Left renal pelvis (tissue), 4 donors: ENCODE measurements at regions not wholly inside any gene's neighbourhood (a gene's known extent, or its start where the extent isn't known, plus 50 kb on each side); places are given as distances from the start of the nearest gene placed in this dataset.
"Not testable (repeated sequence)": the region's sequence is repeated elsewhere in the genome, so short reads cannot be mapped to it uniquely, and the experiment has no call there.

Experiments used
- DNase-seq, 4 donors: peaks; one replicate each; pipeline ENCODE4 v3.0.0-alpha.2; 2013; ENCODE audit warnings: low read depth in 4 of 4, low spot score in 3 of 4

DNA sequence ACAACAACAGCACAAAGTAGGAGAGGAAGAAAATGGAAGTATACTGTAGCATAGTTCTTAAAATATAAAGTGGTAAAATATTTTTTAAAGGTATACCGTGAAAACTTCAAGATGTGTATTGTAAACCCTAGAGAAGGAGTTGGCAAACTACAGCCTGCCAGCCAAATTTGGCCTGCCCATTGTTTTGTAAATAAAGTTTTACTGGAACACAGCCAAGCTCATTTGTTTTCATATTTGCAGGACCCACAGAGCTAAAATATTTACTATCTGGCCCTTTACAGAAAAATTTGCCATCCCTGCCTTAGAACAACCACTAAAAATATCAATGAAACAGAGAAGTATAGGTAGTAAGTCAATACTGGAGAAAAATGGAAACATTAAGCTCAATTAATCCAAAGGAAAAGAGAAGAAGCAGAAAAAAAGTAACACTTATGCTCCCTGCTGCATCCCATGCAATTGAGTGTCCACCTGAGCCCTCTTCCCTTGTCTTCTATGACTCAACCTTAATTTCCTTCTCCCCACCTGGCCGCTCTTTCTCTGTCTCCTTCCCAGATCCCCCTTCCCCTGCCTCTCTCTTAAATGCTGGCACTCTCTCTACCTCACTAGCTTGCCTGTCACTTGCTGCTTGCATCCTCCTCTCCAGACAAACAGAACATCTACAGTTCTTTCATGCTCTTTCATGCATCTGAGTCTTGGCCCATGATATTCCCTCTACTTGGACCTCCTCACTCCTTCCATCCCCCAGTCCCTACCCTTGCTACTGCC lies 50.6 kb upstream of the FER start:
- DNase-seq: no peak

DNA sequence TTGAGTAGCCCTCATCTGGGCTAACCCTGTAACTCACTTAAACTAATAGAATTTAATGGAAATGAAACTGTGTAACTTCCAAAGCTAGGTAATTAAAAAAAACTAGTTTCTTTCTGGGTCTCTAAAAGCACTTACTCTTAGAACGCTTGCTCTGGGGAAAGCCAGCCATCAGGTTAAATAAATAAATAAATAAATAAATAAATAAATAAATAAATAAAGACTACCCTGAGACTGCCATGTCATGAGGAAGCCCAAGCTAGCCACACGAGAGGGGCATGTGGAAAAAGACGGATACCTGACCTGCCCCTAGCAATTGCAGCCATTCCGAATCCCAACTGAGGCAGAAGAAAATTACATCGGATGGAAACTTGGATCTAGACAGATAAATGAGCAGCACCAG lies 51.3 kb upstream of the FER start:
- DNase-seq: no peak

DNA sequence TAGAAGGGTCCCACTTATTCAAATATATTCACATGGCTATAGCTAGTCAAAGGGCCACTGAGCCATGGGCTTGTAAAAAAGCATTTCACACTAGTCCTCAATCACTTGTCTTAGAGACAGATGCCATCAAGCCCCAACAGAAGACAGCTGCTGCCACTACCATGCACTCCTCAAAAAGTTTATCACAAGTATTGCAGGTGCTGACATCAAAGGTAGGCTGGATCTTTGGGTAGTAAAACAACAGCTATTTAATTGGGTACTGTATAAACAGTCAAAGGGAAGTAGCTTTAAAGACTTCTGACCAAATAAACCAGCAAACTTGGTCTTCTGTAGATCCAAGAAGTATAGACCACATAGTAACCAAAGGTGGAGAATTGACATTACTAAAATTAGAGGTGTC lies 59.2 kb upstream of the FER start:
- DNase-seq: no peak

DNA sequence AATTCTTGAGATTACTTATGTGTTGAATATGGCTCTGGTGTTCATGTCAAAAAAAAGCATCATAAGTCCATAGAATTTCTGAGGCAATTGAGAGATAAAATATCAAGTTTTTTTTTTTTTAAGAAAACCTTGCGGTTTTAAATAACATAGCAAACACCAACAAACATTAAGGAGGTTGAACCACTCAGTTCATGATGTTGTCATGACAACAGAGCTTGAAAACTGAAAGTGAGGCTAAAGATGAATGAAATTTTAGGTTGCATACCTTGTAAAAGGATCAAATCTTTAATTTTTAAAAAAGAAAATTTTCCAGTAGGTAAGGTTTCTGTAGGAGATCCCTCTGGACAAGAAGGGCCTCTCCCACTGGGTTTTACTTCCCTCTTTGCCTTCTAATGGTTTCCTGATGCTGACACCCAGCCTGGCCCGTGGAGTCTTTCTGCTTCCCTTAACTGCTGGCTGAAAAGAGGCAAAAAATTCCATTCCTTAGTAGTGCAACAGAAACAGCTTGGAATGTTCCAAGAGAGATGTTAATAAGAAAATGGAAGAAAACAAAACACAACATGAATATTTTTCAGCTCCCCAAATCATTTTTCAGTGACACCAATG lies 60.0 kb upstream of the FER start:
- DNase-seq: no peak

DNA sequence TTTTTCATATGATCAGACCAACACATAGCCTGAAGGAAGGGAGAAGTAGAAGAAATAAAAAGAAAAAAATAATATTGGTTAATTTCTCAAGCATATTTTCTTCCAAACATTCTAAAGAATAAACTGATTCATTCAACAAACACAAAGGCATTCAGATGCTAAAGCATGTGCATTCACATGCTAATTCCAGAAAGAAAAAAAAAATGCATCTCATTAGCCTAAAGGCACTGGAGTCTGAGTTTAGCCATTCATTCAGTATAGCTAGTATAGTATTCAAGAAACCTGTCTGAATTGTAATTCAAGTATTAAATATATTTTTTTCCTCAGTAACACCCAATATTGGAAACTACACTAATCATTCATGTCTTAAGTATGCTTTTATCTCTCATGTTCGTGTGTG lies 61.0 kb upstream of the FER start:
- no peak for DNase-seq

DNA sequence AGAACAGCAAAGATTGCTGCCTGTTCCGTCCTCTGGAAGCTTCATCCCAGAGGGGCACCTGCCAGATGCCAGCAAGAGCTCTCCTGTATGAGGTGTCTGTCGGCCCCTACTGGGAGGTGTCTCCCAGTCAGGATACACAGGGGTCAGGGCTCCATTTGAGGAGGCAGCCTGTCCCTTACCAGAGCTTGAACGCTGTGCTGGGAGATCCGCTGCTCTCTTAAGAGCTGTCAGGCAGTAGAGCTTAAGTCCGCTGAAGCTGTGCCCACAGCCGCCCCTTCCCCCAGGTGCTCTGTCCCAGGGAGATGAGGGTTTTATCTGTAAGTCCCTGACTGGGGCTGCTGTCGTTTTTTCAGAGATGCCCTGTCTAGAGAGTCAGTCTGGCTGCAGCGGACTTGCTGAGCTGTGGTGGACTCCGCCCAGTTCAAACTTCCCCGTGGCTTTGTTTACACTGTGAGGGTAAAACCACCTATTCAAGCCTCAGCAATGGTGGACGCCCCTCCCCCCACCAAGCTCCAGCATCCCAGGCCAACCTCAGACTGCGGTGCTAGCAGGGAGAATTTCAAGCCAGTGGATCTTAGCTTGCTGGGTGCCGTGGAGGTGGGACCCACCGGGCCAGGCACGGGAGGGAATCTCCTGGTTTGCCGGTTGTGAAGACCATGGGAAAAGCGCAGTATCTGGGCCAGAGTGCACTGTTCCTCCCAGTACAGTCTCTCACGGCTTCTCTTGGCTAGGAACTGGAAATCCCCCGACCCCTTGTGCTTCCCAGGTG lies 62.1 kb upstream of the FER start:
- not testable (repeated sequence) for DNase-seq

DNA sequence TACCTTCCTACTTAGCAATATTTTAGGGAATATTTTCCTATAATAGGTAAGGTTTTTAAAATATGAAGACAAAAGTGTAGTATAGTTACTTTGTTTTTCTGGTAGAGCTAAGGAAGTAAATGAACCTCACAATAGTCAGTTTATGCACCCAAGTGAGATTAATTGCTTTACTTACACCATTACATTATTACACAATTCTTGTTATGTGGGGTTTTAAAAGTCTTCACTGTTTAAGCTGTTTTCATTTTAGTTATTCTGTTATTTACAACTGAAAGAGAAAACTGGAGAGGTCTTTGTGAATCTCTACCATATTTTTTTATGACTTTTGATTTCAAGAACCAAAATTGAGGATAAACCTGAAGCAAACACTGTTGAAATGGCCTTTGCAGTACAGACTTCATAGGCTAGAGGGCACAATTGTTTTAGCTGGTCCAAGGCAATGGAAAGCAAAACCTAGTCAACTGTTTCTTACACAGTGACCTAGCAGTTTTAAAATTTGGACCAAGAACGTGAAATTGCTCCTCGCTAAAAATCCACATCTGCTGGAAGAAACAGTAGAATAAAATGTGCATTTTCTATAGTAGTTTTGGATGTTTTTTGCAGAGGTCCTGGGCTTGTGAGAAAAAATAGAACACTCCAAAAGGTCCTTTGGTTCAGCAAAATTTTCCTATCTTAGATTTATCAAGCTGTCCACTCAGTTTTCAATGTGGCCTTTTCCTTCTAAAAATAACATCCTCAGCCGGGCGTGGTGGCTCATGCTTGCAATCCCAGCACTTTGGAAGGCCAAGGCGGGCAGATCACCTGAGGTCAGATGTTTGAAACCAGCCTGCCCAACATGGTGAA lies 66.4 kb upstream of the FER start:
- DNase-seq: peak in 3 of 4 donors; percentile 22 to 42 (median 36)

DNA sequence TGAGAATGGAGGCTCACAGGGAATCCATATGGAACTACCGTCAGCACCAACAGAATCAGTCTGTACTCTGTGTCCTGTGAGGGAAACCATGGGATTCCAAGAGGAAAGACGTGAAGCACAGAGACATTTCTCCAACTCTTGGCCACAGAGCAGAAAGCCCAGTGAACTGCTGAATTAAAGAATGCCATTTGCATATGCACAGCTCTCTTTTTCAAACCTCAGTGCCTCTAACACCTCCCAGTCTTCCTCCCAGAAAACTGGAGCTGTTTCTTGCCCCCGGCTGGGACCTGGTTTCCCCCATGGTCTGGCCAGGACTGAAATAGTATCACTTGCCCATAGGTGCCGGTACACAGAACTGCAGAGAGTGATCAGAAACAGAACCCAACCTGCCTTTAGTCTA lies 69.6 kb upstream of the FER start:
- DNase-seq: no peak

DNA sequence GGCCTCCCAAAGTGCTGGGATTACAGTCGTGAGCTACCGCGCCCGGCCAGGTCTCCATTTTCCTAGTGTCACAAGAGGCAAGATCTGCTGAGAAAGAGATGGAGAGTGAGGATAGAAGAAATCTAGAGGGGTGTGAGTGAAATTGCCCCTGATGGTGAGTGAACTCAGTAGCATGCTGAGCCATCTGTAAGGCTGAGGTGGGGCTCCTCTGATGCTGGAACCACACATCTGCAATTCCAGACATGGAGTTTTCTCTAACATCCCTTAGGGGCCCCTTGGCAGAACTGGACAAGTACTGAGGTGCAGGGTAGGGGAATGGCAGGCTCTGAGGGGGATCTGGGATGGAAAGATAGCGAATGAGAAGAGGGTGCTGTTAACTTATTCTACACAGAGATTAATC lies 72.0 kb upstream of the FER start:
- DNase-seq: no peak

DNA sequence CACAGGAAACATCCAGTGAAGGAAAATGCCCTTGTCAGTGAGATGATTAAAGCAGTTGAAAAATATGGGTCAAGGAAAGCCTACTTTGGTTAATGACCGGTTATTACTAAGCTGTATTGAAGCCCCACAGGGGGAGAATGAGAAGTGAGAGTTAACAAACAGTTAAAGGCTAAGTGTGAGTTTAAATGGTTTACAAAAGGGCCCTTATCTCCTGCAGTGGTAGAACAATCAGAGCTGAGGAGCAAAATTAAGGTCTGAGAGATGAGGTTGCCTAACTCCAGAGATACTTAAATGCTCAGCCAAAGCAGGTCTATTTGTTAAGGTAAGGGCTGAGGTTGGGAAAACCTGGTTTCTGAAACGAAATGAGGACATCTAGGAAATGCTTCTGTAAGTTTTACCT lies 75.1 kb upstream of the FER start:
- DNase-seq: no peak

DNA sequence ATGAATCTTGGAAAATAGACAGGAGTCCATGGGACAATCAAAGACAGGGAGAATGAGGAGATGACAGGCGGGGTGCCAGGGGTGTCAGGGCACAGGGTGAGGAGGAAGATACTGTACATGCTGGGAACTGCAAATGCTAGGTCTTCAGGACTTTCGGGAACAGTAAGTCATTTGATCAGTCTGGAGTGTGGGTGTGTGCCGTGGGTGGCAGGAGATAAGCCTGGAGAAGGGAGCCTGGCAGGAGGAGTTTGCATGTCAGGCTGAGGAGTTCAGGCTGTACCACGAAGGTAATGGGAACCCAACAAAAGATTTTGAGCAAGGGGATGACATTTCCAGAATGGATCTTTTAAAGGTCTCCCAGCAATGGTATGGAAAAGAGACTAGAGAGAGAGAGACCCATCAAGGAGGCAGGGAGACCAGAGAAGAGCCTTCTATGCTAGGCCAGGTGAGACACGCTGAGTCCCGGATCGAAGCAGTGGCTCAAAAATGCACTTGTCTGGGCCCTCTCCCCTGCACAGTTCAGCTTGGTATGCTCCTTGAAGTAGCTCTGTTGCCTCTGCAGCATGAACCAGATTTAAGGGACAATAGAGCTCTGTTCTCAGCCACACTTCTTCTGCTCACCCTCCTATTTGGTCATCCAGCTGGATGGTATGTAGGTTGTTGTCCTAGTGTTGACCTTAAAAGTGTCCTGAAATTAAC lies 77.0 kb upstream of the FER start:
- no peak for DNase-seq

DNA sequence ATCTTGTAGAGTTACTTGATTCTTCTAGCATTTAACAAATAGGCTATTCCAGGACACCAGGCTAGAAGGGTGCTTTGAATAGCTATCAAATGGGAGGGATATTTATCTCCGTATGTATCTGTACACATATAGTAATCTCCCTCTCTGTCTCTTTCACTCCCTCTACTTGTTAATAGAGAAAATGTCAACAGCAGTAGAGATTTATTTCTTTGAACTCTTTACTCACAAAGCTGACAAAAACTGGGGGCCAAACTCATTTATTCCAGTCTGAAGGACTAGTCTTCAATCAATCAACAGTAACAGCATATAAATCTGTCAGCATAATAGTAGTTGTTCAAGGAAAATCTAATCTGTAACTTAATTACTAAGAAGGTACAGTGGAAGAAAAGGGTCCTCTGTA lies 78.2 kb upstream of the FER start:
- DNase-seq: no peak

DNA sequence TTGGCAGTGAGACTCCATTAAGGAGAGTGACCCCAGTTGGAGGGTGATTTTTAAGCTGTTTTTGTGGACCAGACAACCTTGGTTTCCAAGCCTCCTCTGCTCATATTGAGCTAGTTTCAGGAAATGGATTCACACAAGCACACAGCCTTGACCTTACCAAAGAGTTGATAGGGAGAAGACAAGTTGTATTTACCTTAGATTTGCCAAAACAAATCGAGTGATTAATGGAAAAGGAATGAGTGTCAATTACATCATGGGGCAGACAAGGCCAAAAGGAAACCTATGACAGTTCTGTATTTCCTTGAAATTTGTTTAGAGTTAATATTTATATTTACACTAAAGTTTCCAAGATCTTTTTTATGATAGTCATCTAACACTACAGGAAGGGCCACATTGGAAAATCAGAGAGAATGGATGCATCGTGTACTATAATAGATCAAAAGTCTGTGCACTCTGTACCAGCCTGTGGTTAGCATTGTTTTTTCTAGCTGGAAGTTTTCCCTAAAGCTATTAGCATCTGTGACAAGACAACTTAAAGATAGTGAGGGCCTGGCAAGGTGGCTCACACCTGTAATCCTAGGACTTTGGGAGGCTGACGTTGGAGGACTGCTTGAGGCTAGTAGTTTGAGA lies 86.0 kb upstream of the FER start:
- no peak for DNase-seq

DNA sequence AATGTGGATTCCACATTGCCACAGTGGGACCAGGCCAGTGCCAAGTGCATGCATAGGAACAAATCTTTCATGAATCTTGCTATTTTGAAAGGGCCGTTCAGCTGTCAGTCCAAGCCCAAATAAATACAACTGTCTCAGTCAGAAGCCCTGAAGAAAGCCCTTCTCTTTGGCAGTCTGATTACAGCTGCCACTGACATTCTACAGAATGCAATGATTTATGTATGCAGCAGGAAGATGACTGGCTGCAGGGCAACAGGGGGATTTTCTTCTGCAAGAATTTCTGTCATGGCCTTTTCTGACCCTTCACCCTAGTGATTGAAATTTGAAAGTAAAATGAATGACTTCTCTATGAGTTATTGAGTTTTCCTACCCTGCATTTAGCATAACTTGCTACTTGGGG lies 86.7 kb upstream of the FER start:
- DNase-seq: no peak

DNA sequence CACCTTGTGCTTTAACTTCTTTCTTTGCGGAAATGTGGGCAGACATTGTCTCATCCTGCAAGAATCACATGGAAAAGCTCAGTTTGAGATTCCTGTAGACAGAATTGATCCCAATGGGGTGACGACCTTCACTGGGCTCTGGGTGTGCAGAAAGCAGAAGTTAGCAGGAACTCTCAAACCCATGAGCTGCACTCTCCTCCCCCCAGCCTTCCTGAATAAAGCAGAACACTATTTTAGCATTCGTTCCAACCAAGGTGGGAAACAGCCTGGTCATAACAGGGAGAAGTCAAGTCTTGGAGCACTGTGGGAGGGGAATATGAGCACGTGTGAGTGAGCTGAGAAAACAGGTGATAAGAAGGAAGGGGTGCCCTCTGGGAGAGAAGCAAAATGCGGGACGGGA lies 87.4 kb upstream of the FER start:
- no peak for DNase-seq

DNA sequence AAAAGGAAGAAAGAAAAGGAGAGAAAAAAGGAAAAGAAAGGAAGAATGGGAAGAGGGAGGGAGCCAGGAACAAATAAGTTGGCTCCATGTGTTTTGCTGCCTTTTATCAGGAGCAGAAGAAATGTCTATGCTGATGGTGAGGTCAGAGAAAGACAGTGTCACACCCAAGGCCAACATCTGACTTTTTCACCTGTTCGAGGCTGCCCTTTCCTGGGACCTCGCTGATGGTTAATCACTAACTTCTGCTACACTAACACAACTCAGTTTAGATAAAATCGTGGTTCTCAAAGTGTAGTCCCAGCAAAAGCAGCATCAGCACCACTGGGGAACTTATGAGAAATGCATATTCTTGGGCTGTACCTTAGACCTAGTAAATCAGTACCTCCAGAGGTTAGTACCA lies 88.2 kb upstream of the FER start:
- no peak for DNase-seq

DNA sequence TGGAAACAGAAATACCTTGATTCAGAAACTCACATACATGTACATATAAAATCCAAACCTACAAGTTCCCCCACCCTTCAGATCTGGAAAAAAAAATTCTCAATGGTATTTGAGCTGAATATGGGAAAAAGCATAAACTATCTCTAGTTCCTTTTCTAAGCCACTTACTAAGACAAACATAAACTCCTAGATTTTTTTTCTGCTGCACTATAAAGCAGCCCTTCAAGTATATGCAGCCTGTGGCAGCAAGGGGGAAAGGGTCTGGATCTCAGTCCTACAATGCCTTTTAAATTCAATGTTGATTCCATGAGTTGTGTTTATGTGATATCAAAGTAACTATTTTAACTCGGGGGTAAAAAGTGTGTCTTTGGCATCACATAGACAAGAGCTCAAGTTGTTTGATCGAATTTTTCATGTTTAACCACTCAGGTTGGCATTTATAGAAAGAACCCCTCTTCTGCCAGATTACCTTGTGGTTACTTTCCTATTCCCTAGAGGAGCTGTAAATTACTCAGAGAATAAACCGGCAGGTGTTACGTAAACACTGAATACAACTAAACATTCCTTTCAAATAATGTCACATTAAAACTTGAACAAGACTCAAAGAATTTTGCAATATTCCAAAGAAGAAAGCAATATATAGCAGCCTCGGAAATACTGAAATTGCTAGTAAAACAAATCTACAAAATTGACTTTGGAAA lies 91.8 kb upstream of the FER start:
- DNase-seq: no peak

DNA sequence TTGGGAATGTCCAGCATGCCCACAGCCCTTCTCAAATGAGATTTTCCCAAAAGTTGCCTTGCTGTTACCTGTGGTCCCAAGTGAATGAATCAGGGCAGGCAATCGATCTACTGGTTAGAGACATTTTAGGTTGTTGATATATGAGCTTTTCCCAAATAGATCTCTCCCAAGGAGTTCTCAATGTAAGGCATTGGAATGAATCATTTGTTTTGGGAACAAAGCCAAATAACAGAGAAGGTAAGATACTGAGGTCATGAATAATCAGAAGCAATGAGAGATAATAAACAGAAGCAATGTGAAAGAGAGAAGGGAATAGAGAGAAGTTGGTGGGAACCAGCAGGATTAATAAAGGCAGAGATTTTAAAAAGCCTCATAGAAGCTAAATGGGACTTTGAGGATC lies 93.6 kb upstream of the FER start:
- DNase-seq: no peak

DNA sequence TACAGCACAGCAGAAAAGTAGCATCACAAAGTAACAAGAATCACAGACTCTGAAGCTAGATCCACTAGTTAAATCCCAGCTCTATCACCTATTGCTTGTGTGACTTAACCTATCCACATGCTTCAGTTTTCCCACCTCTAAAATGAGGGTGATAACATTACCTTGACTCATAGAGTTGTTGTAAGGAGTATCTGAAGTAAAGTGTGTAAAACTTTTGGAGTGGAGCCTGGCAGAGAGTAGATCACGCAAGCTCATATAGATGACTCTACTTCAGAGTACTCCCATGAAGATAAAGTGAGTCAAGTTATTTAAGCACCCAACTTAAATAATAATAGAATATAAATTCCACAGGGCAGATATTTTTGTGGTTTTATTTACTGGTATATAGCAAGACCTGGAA lies 94.5 kb upstream of the FER start:
- no peak for DNase-seq
